AG08395 (cell line): ENCODE measurements at regions not wholly inside any gene's neighbourhood (a gene's known extent, or its start where the extent isn't known, plus 50 kb on each side); places are given as distances from the start of the nearest gene placed in this dataset.
"Not testable (repeated sequence)": the region's sequence is repeated elsewhere in the genome, so short reads cannot be mapped to it uniquely, and the experiment has no call there.

Experiments used
- DNase-seq: peaks from one replicate; pipeline ENCODE4 v3.0.0; 2012; ENCODE audit warnings: mixed read lengths, low spot score

GRCh38 chr4:159939681-159940080 is 836.8 kb downstream of the RAPGEF2 start:
- not testable (repeated sequence) for DNase-seq

- no peak for DNase-seq
These were observed 838.2 kb downstream of the RAPGEF2 start for GRCh38 chr4:159941076-159941475.

DNA sequence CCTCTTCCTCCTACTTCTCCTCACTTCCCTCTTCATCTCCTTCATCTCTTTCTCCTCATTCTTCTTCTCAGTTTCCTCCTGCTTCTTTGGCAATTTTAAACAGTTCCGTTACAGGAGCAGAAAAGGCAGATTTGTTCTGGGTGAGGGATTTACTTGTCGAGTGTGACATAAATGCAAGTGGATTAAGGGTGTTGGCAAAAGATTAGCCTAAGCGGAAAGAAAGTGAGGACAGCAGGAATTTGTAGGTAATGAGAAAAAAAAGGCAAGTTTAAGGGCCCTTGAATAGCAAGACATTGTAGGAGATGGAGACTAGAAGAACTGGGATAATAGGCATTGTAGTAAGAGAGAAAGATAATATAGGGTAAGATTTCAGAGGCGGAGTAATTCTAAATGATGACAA is 841.6 kb downstream of the RAPGEF2 start:
- no peak for DNase-seq

GRCh38 chr4:159946983-159947615 is 844.2 kb downstream of the RAPGEF2 start:
- peak; percentile 17 for DNase-seq

- DNase-seq, result no peak
These were observed 847.8 kb downstream of the RAPGEF2 start for GRCh38 chr4:159950707-159951106.

- no peak for DNase-seq
These were observed 863.9 kb downstream of the RAPGEF2 start for GRCh38 chr4:159966746-159967145.

GRCh38 chr4:159976871-159977482 is 874.1 kb downstream of the RAPGEF2 start:
- DNase-seq, result not testable (repeated sequence)

- no peak for DNase-seq
These were observed 875.2 kb downstream of the RAPGEF2 start for GRCh38 chr4:159977907-159978617.

DNA sequence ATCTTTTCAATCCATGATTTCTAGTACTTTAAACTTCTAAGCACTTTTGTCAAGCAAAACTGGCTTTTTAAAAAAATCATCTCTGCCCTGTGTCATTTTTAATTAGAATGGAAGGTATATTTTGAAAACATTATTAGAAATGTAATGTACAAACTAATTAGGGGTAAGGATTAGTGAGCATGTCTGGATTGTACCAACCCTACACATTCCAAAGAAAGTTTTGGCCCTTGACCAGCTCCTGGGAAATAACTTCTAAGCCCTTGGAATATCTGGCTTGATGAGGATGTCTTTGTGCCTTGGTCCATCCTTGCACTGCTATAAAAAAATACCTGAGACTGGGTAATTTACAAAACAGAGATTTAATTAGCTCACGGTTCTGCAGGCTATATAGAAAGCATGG is 876.5 kb downstream of the RAPGEF2 start:
- no peak for DNase-seq

DNA sequence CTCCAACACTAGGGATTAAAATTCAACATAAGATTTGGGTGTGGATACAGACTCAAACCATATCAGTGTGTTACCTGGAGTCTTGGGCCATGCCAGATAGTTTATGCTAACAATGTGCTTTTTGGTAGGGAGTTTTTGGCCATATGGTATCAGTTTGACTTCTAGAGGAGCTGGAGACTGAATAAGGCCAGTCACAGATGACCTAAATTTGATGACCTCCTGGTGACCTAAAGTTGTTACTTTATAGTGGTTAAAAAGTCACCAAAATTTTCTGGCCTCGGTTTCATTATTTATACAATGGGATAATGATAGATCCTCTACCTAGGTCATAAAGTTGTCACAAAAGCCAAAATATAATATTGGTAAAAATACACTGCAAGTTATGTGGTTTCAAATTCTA is 877.1 kb downstream of the RAPGEF2 start:
- no peak for DNase-seq

DNA sequence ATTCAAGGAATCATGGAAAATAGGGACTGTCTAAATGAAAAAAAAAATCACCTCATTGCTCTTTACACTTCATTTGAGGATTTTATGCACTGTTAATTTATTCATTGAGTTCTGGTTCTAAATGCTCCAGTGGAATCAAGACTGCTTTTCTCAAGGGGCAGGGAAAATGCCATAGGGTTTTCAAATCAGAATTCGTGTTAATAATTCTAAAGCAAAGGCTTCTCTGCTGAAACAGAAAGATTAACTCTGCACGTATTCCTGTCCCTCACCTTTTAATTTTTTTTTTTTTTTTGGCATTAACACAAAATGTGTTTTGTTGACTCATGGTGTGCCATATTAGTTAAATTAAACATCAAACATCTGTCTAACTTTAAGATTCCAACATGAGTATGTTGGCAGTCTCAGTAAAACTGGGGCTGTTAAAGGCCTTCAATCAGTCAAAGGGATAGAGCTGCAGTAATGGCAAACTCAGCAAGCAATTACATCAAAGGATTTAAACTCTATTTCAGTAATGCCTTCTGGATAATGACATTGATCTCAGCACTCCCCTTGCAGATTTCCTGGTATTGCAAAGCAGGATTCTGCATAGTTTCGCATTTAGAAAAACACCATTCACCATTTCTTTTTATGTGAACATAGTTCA is 878.1 kb downstream of the RAPGEF2 start:
- no peak for DNase-seq

DNA sequence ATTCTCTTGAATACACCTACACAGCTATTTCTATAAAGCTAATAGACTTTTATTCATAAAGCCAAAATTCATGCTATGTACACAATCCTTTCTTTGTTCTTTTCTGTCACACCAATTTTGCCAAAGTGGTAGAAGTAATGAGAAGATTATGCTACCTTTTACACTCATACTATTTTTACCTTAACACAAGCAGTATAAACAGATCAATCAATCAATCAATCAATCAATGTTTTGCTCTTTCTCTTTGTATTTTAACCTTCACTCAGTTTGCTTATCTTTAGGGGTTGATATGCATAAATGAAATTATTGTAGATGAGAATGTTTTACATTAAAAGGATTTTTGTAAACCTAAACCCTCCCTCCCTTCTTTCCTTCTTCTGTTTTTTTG is 878.6 kb downstream of the RAPGEF2 start:
- no peak for DNase-seq

GRCh38 chr4:159983082-159983481 is 880.2 kb downstream of the RAPGEF2 start:
- no peak for DNase-seq

DNA sequence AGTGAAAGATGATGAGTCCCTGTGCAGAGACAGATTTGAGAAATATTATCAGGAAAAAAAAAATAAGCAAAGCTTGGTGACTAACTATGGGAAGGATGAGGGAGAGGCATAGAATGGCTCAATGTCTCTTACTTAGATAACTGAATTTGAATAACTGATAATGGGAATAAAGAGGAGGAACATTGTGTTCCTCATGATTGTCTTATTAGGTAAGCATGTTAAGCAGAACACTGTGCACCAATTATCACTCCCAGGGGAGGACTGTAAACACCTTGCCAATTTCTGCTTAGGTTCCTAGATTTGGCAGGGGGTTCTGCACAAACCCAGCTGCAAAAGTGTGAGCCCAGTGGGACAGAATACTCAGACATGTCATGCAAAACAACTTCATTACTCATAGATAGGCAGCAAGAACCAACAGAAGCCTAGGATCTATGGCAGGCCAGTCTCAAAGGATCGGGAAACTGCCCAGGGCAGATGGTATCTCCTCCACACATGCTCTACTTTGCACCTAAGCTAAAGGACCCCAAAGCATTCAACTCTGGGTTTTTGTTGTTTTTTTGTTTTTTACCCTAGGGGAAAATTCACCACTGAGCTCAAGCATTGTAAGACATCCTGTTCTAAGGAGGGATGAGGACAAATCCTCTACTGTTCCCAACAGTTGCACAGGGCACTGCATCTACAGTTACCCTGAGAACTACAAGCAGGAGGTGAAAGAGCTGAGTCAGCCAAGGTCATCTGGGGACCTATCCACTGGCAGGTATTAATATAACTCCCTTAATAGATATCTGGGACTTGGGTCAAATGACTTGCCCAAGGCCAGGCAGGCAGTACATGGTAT is 907.0 kb downstream of the RAPGEF2 start:
- DNase-seq, result no peak

- DNase-seq, result no peak
These were observed 917.1 kb downstream of the RAPGEF2 start for GRCh38 chr4:160019936-160020335.

DNA sequence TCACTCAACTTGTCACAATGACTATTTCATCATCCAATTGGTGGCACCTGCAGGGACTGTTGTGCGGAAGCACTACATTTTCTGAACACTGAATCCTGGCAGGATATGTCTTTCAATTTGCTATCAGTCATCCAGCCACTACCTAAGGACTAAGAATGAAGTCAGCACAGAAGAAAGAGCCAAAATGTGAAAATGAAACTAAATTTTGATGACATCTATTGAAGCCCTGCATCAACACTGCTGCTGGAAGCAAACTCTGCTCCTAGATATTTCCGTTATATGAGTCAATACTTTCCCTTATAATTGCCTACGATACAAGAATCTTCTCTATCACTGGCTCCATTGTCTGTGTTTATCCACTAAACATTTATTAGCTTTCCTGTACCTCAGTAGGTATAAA is 917.9 kb downstream of the RAPGEF2 start:
- no peak for DNase-seq

- no peak for DNase-seq
These were observed 919.0 kb downstream of the RAPGEF2 start for GRCh38 chr4:160021870-160022269.

DNA sequence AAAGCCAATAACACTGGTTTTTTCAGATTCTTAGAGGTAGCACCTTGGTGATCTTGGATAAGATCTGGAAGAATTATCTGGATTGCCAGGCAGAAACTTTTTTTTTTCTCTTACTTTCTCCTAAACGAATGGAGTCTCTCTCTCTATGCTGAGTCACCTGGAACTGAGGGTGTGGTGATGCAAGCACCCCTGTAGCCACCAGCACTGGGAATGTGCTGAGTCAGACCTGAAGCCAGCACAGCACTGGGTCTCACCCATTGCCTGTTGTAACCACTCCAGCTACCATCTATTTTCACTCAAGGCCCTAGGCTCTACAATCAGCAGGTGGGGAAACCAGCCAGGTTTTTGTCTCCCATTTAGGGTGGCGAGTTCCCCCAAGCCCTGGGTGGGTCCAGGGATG is 923.8 kb downstream of the RAPGEF2 start:
- DNase-seq, result no peak

DNA sequence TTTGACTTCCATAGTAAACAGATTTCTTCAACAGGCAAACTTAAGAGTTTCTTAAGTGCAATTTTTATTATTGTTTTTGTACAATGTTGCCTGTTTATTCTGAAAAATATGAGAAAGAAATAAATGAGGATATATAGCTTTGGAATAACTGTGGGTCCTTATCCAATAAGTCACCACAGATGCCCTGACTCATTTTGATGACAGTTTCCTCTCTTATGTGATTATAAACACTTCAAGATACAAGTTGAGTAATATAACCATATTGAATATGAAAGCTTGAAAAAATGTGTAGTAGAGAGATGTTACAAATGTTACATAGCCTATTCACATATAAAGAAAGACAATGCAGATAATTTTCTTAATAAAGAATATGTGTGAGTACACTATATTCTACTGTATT is 931.6 kb downstream of the RAPGEF2 start:
- DNase-seq, result no peak

DNA sequence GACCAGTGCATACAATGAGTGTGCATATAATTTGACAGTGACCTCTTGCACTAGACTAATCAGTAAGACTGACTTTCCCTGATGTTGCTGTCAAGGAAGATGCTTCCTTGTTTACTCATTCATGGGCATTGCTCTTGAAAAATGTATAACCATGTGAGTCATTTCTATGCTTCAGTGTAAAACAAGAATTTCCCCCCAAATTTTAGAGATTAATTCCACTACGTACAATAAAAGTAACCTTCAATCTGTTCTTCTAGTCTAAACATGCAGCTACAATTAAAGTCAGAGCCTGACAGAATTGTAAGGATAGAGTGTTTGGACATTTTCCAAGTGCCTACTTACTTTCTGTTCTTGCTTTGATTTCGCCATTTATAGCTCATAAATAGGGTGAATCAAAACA is 935.7 kb downstream of the RAPGEF2 start:
- DNase-seq, result no peak

- no peak for DNase-seq
These were observed 941.8 kb downstream of the RAPGEF2 start for GRCh38 chr4:160044693-160045092.
